Breast epithelium (tissue), 3 donors: ENCODE measurements at regions not wholly inside any gene's neighbourhood (a gene's known extent, or its start where the extent isn't known, plus 50 kb on each side); places are given as distances from the start of the nearest gene placed in this dataset.

Experiments
- POLR2A ChIP-seq: fragments of 450-650 bp; IDR thresholded peaks from one replicate; pipeline ENCODE4 v1.6.1; 2016; ENCODE audit warnings: antibody characterized with exemption, mild to moderate bottlenecking, moderate library complexity
- TF ChIP-seq, protein P1 (sequence below), 3 donors: fragments of 450-650 bp; IDR thresholded peaks; one replicate each; pipeline ENCODE4 v1.5.1; 2016 to 2017; ENCODE audit warnings: antibody characterized with exemption in 3 of 3, mild to moderate bottlenecking in 3 of 3, moderate library complexity in 3 of 3

DNA sequence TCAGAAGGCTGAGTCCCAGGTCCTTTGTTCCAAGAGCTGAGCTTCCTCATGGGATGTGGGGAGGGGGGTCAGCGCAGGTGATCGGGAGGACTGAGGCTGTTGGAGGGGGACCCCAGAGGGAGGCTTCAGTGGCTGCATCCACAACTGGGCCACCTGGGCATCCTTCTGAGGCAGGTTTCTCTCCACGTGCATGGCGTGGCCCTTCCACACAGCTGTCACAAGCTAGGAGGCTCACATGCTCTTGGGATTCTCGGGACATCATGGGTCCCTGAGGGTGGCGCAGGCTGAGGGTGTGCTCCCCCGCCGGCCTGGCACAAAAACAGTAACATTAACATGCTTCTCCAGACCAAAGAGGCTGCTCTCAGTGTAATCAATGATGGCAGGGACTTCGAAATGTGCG, 229.6 kb upstream of the AJAP1 start:
- TF ChIP-seq, protein P1, sequence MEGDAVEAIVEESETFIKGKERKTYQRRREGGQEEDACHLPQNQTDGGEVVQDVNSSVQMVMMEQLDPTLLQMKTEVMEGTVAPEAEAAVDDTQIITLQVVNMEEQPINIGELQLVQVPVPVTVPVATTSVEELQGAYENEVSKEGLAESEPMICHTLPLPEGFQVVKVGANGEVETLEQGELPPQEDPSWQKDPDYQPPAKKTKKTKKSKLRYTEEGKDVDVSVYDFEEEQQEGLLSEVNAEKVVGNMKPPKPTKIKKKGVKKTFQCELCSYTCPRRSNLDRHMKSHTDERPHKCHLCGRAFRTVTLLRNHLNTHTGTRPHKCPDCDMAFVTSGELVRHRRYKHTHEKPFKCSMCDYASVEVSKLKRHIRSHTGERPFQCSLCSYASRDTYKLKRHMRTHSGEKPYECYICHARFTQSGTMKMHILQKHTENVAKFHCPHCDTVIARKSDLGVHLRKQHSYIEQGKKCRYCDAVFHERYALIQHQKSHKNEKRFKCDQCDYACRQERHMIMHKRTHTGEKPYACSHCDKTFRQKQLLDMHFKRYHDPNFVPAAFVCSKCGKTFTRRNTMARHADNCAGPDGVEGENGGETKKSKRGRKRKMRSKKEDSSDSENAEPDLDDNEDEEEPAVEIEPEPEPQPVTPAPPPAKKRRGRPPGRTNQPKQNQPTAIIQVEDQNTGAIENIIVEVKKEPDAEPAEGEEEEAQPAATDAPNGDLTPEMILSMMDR (IDR thresholded peaks at IDR 0.05) = no peak
- no peak for TF ChIP-seq POLR2A
